ENCODE measurements at regions not wholly inside any gene's neighbourhood (a gene's known extent, or its start where the extent isn't known, plus 50 kb on each side); places are given as distances from the start of the nearest gene placed in this dataset.

- peak; percentile 62 for DNase-seq
- peaks cover 4% of the 10 kb centered on the region for H3K36me3 Mint-ChIP-seq (ENCODE audit: low read depth)
- intact Hi-C loops (cut with micrococcal nuclease), result no loop called here
- H3K4me1 Mint-ChIP-seq, result peaks cover 89% of the 10 kb centered on the region
- no peaks in the 10 kb centered on the region for H3K27me3 Mint-ChIP-seq
- peak overlapping the region; percentile 78 for H3K27ac Mint-ChIP-seq
- H3K9me3 Mint-ChIP-seq, result no peaks in the 10 kb centered on the region
- H3K4me3 Mint-ChIP-seq, result peak overlapping the region; percentile 17
Measured at GRCh38 chr1:25026730-25027450, 96.8 kb upstream of the RUNX3 start.

DNA sequence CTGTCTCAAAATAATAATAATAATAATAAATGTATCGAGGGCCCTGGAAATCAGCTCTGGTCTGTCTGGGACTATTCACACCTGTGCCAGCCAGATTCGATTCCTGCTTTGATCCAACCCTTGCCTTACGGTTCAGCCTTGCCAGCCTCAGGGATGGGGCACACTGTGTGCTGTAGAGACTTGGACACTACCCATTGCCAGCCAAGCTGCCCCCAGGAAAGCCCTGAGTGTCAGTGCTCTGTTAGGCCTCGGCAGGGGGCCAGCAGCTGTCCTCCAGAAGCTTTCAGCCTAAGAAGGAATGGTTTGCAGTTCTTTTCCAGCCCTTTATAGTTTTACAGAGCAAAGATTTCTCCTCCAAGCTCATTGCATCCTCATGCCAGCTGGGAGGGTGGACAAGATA lies 96.2 kb upstream of the RUNX3 start:
- Mint-ChIP-seq H3K27me3 (no peaks in the 10 kb centered on the region), H3K9me3 (no peaks in the 10 kb centered on the region), H3K4me3 (no peak overlapping the region), H3K27ac (peak overlapping the region; percentile 58), H3K4me1 (peaks cover 87% of the 10 kb centered on the region), H3K36me3 (ENCODE audit: low read depth) (peaks cover 4% of the 10 kb centered on the region)
- no peak for DNase-seq
- intact Hi-C loops (cut with micrococcal nuclease), result no loop called here

DNA sequence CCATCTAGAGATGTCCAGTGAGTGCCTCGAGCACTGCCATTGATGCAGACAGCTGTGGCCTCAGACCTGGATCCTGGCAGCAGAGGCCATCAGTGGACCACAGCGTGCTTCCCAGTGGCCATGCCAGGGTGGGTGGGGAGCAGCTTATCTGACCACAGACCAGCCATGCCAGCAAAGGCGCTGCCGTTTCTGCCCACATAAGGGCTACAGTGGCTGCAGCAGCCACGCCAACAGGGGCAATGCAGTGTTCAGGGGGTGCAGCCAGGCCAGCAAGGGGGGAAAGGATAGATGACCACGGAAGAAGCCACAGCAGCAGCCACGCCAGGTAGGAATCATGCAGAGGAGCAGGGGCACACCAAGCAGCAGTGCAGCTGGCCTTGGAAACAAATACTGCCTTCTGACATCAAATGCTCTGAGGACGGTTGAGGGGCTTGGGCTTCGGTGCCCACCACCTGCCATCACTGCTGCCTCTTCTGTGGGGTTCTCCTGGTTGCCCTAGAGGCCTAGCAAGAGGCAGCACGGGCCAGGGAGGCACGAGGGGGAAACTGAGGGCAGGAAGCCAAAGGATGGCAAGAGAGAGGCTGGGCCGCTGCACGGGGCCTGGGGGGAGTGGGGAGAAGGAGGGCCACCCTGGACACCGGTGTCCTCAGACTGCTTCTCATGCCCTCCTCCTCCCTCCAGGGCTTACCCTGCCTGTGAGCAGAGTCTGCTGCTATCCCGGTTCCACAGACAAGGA lies 94.7 kb upstream of the RUNX3 start:
- DNase-seq, result no peak
- Mint-ChIP-seq H3K9me3 (no peaks in the 10 kb centered on the region), H3K27ac (peak overlapping the region; percentile 93), H3K36me3 (ENCODE audit: low read depth) (peaks cover 6% of the 10 kb centered on the region), H3K27me3 (no peaks in the 10 kb centered on the region), H3K4me1 (peaks cover 85% of the 10 kb centered on the region), H3K4me3 (peak overlapping the region; percentile 20)
- intact Hi-C loops (cut with micrococcal nuclease), result no loop called here

- Mint-ChIP-seq H3K36me3 (ENCODE audit: low read depth) (peaks cover 6% of the 10 kb centered on the region), H3K9me3 (no peaks in the 10 kb centered on the region), H3K4me1 (peaks cover 85% of the 10 kb centered on the region), H3K27ac (peak overlapping the region; percentile 93), H3K4me3 (peak overlapping the region; percentile 69), H3K27me3 (no peaks in the 10 kb centered on the region)
- intact Hi-C loops (cut with micrococcal nuclease), result loop anchor here (2.0 kb wide), 1 partner anchor 33 kb away; no protein-coding TSS in a partner anchor
- peak; percentile 67 for DNase-seq
Measured at GRCh38 chr1:25023826-25024225, 93.8 kb upstream of the RUNX3 start.

DNA sequence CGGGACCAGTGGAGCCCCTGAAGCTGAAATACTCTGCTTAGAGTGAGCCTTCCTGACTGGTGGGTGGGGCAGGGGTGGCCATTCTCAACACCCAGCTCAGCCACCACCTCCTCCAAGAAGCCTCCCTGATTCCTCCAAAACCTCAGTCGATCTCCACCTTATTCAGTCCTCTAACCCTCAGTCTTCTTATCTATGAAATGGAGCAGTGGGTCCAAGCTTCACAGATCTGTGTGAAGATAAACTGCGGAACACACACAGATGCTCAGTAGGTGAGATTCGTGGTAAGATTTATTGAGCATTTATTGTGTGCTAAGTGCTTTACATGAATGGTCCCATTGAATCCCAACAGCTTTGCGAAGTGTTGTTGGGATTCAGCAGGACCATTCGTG lies 93.1 kb upstream of the RUNX3 start:
- H3K9me3 Mint-ChIP-seq, result no peaks in the 10 kb centered on the region
- H3K27me3 Mint-ChIP-seq, result no peaks in the 10 kb centered on the region
- no peak for DNase-seq
- peaks cover 84% of the 10 kb centered on the region for H3K4me1 Mint-ChIP-seq
- intact Hi-C loops (cut with micrococcal nuclease), result loop anchor here (2.0 kb wide), 1 partner anchor 32 kb away; no protein-coding TSS in a partner anchor
- peak overlapping the region; percentile 93 for H3K27ac Mint-ChIP-seq
- peaks cover 6% of the 10 kb centered on the region for H3K36me3 Mint-ChIP-seq (ENCODE audit: low read depth)
- H3K4me3 Mint-ChIP-seq, result peak overlapping the region; percentile 69

GRCh38 chr1:25022361-25023189 lies 92.5 kb upstream of the RUNX3 start:
- Mint-ChIP-seq H3K27ac (peak overlapping the region; percentile 93), H3K36me3 (ENCODE audit: low read depth) (peaks cover 6% of the 10 kb centered on the region), H3K4me1 (peaks cover 84% of the 10 kb centered on the region), H3K27me3 (no peaks in the 10 kb centered on the region), H3K9me3 (no peaks in the 10 kb centered on the region), H3K4me3 (peak overlapping the region; percentile 69)
- peak; percentile 97 for DNase-seq
- intact Hi-C loops (cut with micrococcal nuclease), result loop anchor here (1.0 to 2.0 kb wide), 4 partner anchors 8 to 277 kb away; partner anchors contain the start of gene CLIC4

DNA sequence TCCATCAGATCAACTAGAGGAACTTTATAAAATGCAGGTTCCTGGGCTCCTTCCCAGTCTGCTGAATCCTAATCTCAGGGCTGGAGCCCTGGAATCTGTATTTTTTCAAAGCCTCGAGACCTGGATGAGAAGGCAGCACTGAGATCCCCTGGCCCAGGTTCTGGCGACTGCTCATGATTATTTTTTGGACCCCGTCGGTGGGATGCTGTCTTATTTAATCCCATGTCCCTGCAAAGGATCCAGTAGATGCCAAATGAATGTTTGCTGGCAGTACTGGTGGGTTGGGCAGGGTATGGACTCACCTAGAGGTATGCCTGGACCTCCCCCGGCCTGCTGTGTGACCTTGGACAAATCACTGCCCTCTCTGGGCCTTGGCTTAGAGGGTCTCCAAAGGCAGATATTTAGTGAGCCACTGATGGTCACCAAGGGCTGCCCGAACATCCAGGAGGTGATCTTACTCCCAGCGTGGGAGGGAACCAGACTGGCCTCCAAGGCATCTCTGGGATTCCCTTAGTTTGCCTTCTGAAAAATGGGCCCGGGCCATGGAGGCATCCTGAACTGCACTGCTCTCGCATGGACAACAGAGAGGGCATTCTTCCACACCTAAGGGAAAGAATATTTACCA lies 91.6 kb upstream of the RUNX3 start:
- H3K27me3 Mint-ChIP-seq, result no peaks in the 10 kb centered on the region

GRCh38 chr1:25020851-25021590 lies 90.9 kb upstream of the RUNX3 start:
- peaks cover 78% of the 10 kb centered on the region for H3K4me1 Mint-ChIP-seq
- intact Hi-C loops (cut with micrococcal nuclease), result no loop called here
- peak; percentile 70 for DNase-seq

More for the DNA sequence above, 91.6 kb upstream of the RUNX3 start:
- peak overlapping the region; percentile 93 for H3K27ac Mint-ChIP-seq
- DNase-seq, result no peak
- H3K9me3 Mint-ChIP-seq, result no peaks in the 10 kb centered on the region
- intact Hi-C loops (cut with micrococcal nuclease), result loop anchor here (1.0 to 2.0 kb wide), 4 partner anchors 9 to 276 kb away; partner anchors contain the start of gene CLIC4
- H3K36me3 Mint-ChIP-seq (ENCODE audit: low read depth), result peaks cover 6% of the 10 kb centered on the region
- H3K4me3 Mint-ChIP-seq, result peak overlapping the region; percentile 34
- H3K4me1 Mint-ChIP-seq, result peaks cover 82% of the 10 kb centered on the region

DNA sequence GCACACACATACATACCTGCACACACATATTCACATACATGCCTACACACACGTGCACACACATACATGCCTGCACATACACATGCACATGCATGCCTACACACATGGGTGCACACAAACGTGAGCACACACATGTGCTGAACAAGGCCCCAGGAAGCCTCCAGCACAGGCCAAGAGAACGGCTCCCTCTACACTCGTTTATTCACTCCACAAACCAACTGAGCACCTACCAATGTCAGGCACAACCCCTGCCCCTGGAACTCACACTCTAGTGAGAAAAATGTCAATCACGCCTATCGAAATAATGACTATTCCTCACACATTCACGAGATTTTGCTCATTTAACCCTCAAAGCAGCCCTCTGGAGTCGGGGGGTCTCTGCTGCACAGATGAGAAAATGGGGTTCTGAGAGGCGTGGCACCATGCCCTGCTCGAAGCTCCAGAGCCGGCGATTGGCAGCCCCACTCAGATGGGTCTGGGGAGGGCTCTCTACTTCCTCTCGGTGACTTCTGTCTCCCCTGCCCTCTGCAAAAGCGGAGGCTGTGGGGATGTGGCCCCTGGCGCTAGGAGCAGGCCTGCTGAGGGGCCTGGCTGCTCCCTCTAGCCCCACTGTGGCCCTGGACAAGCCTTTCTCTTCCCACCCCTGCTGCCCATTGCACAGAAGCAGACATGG lies 90.2 kb upstream of the RUNX3 start:
- Mint-ChIP-seq H3K9me3 (no peaks in the 10 kb centered on the region), H3K27me3 (no peaks in the 10 kb centered on the region), H3K36me3 (ENCODE audit: low read depth) (peaks cover 6% of the 10 kb centered on the region), H3K4me3 (no peak overlapping the region), H3K4me1 (peaks cover 76% of the 10 kb centered on the region), H3K27ac (peak overlapping the region; percentile 93)
- intact Hi-C loops (cut with micrococcal nuclease), result no loop called here
- DNase-seq, result no peak

More at GRCh38 chr1:25020851-25021590, 90.9 kb upstream of the RUNX3 start:
- no peaks in the 10 kb centered on the region for H3K27me3 Mint-ChIP-seq
- H3K27ac Mint-ChIP-seq, result peak overlapping the region; percentile 93
- peak overlapping the region; percentile 34 for H3K4me3 Mint-ChIP-seq
- peaks cover 6% of the 10 kb centered on the region for H3K36me3 Mint-ChIP-seq (ENCODE audit: low read depth)
- H3K9me3 Mint-ChIP-seq, result no peaks in the 10 kb centered on the region

DNA sequence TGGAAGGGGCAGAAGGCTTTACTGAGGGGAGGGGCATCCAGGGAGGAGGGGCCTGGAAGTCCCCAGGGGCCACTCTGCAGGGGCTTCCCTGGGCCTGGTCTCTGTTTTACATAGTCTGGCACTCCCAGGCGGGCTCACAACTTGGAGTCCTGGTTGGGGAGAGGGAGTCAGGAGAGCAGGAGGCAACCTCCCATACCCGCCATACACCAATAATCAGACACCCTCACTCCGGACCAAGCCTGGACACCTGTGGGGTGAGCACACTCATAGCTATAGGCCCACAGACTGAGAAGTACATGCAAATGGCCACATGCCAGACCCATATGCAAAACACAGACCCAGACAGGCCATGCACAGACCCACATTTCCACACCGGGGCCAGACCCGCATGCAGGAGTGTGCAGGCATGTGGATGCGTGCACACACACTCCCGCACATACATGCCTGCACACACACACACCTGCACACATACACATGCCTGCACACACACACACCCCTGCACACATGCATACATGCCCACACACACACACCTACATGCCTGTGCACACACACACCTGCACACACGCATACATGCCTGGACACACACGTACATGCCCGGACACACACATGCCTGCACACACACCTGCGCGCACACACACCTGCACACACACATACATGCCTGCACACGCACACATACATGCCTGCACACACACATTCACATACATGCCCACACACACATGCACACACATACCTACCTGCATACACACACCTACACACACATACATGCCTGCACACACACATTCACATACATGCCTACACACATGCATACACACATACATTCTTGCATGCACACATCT lies 89.5 kb upstream of the RUNX3 start:
- H3K27ac Mint-ChIP-seq, result peak overlapping the region; percentile 93
- intact Hi-C loops (cut with micrococcal nuclease), result no loop called here
- H3K4me1 Mint-ChIP-seq, result peaks cover 68% of the 10 kb centered on the region
- no peak overlapping the region for H3K4me3 Mint-ChIP-seq
- peaks cover 6% of the 10 kb centered on the region for H3K36me3 Mint-ChIP-seq (ENCODE audit: low read depth)
- H3K27me3 Mint-ChIP-seq, result no peaks in the 10 kb centered on the region
- no peaks in the 10 kb centered on the region for H3K9me3 Mint-ChIP-seq
- DNase-seq, result no peak

- H3K27me3 Mint-ChIP-seq, result no peaks in the 10 kb centered on the region
- no peak overlapping the region for H3K4me3 Mint-ChIP-seq
- intact Hi-C loops (cut with micrococcal nuclease), result no loop called here
Measured at GRCh38 chr1:25018943-25019336, 88.9 kb upstream of the RUNX3 start.

More at GRCh38 chr1:25018943-25019336, 88.9 kb upstream of the RUNX3 start:
- H3K4me1 Mint-ChIP-seq, result peaks cover 62% of the 10 kb centered on the region
- no peak for DNase-seq
- peak overlapping the region; percentile 71 for H3K27ac Mint-ChIP-seq
- no peaks in the 10 kb centered on the region for H3K9me3 Mint-ChIP-seq
- H3K36me3 Mint-ChIP-seq (ENCODE audit: low read depth), result peaks cover 6% of the 10 kb centered on the region

All from activated CD4-positive, alpha-beta T cell treated with anti-CD3 and anti-CD28 coated beads, Interleukin-2, amount 10 ng/mL, durations not matched to agents 24 days and 14 days (primary cell).